ENCODE measurements at regions not wholly inside any gene's neighbourhood (a gene's known extent, or its start where the extent isn't known, plus 50 kb on each side); places are given as distances from the start of the nearest gene placed in this dataset.
"Not testable (repeated sequence)": the region's sequence is repeated elsewhere in the genome, so short reads cannot be mapped to it uniquely, and the experiment has no call there.

- no peak for DNase-seq (ENCODE audit: low spot score)
- H3K27ac ChIP-seq, result no peak overlapping the region
- H3K4me3 ChIP-seq, result no peak overlapping the region
- TF ChIP-seq, protein P1, sequence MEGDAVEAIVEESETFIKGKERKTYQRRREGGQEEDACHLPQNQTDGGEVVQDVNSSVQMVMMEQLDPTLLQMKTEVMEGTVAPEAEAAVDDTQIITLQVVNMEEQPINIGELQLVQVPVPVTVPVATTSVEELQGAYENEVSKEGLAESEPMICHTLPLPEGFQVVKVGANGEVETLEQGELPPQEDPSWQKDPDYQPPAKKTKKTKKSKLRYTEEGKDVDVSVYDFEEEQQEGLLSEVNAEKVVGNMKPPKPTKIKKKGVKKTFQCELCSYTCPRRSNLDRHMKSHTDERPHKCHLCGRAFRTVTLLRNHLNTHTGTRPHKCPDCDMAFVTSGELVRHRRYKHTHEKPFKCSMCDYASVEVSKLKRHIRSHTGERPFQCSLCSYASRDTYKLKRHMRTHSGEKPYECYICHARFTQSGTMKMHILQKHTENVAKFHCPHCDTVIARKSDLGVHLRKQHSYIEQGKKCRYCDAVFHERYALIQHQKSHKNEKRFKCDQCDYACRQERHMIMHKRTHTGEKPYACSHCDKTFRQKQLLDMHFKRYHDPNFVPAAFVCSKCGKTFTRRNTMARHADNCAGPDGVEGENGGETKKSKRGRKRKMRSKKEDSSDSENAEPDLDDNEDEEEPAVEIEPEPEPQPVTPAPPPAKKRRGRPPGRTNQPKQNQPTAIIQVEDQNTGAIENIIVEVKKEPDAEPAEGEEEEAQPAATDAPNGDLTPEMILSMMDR (IDR thresholded peaks at IDR 0.05), result no peak
These were observed 110.2 kb downstream of the RAP2A start for GRCh38 chr13:97544031-97544765.

DNA sequence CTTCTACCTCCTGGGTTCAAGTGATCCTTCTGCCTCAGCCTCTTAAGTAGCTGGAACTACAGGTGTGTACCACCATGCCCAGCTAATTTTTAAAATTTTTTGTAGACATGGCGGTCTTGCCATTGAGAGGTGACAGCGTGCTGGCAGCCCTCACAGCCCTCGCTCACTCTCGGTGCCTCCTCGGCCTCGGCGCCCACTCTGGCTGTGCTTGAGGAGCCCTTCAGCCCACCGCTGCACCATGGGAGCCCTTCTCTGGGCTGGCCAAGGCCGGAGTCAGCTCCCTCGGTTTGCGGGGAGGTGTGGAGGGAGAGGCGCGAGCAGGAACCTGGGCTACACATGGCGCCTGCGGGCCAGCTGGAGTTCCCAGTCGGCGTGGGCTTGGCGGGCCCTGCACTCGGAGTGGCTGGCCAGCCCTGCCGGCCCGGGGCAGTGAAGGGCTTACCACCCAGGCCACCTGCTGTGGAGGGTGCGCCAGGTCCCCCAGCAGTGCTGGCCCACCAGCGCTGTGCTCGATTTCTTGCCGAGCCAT, 111.1 kb downstream of the RAP2A start:
- DNase-seq (ENCODE audit: low spot score); H3K27ac ChIP-seq; H3K4me3 ChIP-seq: not testable (repeated sequence)

DNA sequence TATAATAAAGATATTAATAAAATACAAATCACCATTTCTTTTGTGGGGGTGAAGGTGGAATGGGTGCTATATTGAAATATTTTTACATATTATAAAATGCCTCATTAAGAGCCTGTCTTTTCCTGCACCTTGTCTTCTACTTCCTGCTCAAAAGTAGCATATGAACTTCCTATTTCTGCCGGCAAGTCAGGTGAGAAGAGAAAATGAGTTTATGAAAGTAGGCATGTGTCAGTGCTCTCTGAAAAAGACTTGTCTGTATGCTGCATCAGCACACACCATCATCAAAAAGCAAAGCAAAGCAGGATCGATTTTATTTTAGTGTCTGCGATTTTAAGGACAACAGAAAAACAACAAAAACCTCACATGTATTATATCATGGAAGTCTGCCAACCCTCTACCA, 114.2 kb downstream of the RAP2A start:
- no peak for DNase-seq (ENCODE audit: low spot score)
- Histone ChIP-seq H3K4me3 (no peak overlapping the region), H3K27ac (no peak overlapping the region)
- TF ChIP-seq, protein P1 (IDR thresholded peaks at IDR 0.05), result no peak

DNA sequence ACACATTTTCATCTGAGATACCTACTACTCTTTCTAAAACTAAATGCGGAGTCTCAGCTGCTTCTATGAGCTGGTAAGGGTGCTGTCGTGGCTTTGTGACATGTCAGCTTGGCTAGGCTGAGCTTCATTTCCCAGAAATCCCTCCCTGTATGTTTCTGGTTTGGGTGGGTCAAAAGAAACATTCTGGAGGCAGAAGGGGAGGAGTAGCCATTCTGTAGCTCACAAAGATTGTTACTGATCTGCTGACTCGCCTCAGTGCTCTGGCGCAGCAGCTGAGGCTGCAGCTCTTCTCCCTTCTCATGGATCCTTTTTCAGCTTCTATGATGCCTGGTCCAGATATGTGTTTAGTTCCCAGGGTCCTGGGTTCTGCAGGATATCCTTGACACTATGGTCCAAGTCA, 114.7 kb downstream of the RAP2A start:
- TF ChIP-seq, protein P1 (IDR thresholded peaks at IDR 0.05), result no peak
- DNase-seq (ENCODE audit: low spot score), result no peak
- Histone ChIP-seq H3K27ac (no peak overlapping the region), H3K4me3 (no peak overlapping the region)

DNA sequence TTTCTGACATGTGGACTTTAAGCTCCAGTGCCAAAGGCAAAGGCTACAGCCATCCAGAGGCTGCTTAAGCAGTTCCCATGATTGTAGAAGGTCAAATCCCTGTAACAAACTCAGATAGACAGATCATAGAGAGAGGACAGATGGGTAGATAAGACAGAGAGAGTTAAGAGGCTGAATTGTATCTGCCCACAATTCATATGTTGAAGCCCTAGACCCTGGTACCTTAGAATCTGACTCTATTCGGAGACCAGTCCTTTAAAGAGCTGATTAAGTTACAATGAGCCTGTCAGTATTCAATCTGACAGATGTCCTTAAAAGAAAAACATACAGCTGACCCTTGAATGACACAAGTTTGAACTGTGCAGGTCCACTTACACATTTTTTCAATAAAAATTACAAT, 115.2 kb downstream of the RAP2A start:
- no peak overlapping the region for H3K27ac ChIP-seq
- TF ChIP-seq, protein P1 (IDR thresholded peaks at IDR 0.05), result no peak
- no peak for DNase-seq (ENCODE audit: low spot score)
- no peak overlapping the region for H3K4me3 ChIP-seq

GRCh38 chr13:97554496-97554895, 120.5 kb downstream of the RAP2A start:
- Histone ChIP-seq H3K4me3 (no peak overlapping the region), H3K27ac (no peak overlapping the region)
- TF ChIP-seq, protein P1 (IDR thresholded peaks at IDR 0.05), result no peak
- no peak for DNase-seq (ENCODE audit: low spot score)

DNA sequence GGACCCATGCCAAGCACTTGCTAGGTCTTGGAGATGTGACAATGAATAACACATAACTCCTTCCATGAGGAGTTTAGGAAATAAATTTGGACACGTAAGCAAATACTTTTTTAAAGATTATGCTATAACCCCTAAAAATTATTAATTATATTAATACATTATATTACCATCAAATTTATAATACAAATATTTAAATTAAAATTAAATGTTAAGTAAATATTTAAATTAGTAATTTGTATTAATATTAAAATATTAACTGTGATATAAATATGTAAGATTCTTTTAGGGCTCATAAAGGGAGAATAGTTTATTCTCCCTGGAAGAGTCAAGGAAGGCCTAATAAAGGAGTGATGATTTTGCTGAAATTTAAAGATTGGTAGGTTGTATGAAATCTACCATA, 121.1 kb downstream of the RAP2A start:
- Histone ChIP-seq H3K27ac (no peak overlapping the region), H3K4me3 (no peak overlapping the region)
- TF ChIP-seq, protein P1 (IDR thresholded peaks at IDR 0.05), result no peak
- DNase-seq (ENCODE audit: low spot score), result no peak
